HG03575 (cell line): ENCODE measurements at regions not wholly inside any gene's neighbourhood (a gene's known extent, or its start where the extent isn't known, plus 50 kb on each side); places are given as distances from the start of the nearest gene placed in this dataset.
"Not testable (repeated sequence)": the region's sequence is repeated elsewhere in the genome, so short reads cannot be mapped to it uniquely, and the experiment has no call there.

Experiments used
- ATAC-seq: cut with Tn5 transposase; IDR thresholded peaks from one replicate; pipeline ENCODE4 v1.9.1; 2021; ENCODE audit not compliant: unreplicated experiment, insufficient number of reproducible peaks, low FRiP score; ENCODE audit errors: extremely low read depth

DNA sequence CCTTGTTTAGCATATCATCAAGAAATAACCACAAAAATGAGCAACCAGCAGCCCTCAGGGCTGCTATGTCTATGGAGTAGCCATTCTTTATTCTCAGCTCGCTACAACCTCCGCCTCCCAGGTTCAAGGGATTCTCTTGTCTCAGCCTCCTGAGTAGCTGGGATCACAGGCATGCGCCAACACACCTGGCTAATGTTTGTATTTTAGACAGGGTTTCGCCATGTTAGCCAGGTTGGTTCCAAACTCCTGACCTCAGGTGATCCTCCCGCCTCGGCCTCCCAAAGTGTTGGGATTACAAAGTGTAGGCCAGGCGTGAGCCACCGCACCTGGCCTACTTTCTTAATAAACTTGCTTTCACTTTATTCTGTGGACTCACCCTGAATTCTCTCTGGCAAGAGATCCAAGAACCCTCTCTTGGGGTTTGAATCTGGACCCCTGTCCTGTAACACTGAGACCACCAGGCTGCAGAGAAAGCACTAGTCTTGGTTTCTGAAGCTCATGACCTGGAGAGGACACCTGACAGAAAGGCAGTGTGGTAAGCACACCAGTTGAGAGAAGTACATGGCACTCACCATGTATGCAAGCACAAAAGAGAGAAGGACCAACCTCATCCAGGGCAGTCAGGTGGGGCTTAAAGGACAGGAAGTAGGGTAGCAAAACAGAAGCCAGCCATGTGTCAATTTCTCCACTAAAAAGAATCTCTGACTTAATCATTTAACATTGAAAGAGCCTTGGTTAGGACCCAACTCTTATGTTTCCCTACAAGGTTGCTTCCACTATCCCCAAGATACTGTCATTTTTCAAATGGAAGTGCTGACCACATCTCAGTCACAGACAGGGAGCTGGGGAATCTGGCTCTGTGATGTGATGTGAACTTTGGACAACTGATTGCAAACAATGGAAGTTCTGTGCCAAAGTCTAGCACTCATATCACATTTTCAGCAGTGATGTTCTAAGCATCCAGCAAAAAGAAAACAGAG, 97.4 kb upstream of the DST start:
- ATAC-seq, result no peak

- ATAC-seq, result no peak
Measured at GRCh38 chr6:56736804-56737203, 94.1 kb upstream of the DST start.

DNA sequence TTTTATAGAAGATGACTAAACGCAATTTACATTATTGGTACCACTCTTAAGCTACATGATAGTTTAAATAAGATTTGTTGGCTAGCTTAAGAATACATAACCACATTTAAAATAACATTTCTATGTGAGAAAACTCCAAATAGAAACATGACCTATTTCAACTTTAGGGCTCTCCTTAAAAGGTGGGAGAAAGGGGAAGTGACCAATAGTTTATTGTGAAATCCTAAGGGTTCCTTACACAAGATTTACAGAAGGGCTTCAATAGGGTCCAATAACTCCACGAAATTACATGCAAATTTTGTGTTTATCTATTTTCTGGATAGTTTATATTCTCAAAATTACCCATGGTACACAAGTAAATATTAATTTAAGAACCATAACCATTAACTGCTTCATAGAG, 91.6 kb upstream of the DST start:
- no peak for ATAC-seq

DNA sequence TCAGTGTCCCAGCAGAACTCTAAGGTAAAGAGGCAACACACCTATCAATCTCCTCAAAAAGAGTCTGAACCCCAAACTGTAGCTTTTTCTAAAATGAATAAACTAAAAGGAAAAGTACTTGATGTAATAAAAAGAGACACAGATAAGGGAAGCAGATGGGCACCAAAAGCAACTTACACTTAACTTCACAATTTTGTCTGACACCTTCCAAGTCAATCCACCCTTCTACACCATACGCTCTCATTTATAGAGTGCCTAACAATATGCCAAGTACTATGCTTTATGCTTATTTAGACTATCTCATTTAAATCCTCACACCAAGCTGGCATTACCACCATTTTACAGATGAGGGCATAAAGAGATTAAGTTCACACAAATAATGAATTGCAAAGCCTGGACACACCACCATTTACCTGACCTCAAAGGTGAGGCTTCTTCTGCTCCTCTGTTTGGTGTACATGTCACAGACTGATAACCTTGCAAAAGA, 90.6 kb upstream of the DST start:
- no peak for ATAC-seq

DNA sequence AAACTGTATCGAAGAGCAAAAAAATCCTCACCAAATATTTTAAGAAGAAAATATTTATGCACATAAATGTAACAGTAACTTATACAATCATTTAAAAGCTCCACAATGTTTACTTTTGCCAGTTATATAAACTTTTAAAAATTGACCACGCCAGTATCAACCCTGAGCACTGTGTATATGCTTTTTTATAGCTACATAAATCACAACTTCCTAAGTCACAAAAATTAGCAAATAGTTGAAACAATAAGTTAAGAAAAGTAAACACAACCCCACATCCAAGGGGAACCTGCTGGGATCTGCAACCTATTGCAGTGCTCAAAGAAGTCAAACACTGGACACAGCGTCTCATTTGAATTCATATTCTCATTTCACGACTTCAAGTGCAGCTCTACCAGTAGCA, 89.8 kb upstream of the DST start:
- ATAC-seq, result no peak

GRCh38 chr6:56730663-56731529, 88.2 kb upstream of the DST start:
- ATAC-seq, result no peak

DNA sequence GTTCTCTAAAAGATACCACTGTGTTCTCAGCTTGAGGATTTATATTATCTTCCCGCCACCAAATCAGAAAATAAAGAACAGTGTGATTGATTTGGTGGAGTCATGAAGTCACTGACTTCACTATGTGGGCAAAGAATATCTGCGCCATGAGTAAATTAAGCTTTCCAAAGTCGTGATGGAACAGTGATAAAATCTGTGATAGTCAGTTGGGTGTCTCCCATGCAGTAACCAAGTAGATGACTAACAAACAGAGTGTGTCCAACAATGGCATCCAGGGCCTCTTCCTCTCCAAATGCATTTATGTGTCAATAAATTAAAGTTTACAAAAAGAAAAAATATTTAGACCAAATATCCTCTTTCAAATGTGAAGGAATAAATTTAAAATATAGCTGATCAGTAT, 87.0 kb upstream of the DST start:
- ATAC-seq, result no peak

DNA sequence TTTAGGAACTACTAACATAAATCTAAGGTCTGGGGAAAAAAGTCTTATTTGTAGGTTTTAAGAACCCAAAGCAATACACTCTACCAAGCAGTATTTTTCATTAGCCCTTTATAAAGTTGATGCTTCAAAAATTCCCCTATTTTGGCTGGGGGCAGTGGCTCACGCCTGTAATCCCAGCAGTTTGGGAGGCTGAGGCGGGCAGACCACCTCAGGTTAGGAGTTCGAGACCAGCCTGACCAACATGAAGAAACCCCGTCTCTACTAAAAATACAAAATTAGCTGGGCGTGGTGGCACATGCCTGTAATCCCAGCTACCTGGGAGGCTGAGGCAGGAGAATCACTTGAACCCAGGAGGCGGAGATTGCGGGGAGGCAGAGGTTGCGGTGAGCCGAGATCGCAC, 86.5 kb upstream of the DST start:
- not testable (repeated sequence) for ATAC-seq

GRCh38 chr6:56727097-56727850, 84.6 kb upstream of the DST start:
- ATAC-seq, result no peak

- no peak for ATAC-seq
Measured at GRCh38 chr6:56725254-56725653, 82.6 kb upstream of the DST start.

DNA sequence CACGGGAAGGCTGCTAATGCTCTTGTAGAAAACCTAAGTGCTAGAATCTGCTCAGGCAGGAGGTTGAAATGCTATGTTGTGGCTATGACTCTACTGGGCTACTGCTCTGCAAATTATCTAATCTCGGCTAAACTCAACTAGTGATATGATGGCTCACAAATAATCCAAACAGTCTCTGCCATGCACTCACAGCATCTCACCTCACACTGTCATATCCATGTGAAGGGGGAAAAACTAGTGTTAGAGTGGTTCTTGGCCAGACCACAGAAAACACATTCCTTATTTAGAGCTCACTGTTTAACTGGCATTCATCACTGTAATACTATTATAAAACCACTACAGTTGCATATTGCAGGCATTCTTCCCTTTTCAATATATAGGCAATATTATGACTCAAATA, 81.8 kb upstream of the DST start:
- ATAC-seq, result no peak

DNA sequence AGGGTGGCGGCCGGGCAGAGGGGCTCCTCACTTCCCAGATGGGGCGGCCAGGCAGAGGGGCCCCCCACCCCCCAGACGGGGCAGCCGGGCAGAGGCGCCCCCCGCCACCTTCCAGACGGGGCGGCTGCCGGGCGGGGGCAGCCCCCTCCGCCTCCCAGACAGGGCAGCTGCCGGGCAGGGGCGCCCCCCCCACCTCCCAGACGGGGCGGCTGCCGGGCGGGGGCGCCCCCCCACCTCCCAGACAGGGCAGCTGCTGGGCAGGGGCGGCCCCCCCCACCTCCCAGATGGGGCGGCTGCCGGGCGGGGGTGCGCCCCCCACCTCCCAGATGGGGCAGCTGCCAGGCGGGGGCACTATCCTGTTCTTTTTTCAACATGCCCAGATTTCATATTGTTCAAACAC, 78.2 kb upstream of the DST start:
- no peak for ATAC-seq

GRCh38 chr6:56720202-56720601, 77.5 kb upstream of the DST start:
- not testable (repeated sequence) for ATAC-seq

DNA sequence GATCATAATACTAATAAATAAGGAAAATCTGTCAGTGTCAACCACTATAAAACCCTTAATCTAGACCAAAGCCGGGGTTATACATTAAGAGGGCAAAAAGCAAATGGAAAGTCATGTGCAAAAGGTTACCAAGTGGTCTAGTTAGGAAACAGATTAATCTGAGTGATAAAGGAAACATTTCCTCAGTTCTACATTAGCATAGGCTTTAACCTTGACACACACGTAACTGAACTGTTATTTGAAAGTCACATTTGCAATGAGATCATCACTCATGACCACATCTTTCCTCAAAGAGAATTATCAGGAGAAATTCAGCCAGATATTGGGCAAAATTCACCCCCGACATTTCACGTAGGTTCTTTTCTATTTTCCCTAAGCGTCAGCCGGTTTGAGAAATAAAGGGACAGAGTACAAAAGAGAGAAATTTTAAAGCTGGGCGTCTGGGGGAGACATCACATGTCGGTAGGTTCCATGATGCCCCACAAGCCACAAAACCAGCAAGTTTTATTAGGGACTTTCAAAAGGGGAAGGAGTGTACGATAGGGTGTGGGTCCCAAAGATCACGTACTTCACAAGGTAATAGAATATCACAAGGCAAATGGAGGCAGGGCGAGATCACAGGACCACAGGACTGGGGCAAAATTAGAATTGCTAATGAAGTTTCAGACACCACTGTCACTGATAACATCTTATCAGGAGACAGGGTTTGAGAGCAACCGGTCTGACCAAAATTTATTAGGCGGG, 76.8 kb upstream of the DST start:
- ATAC-seq, result not testable (repeated sequence)

GRCh38 chr6:56718236-56718635, 75.5 kb upstream of the DST start:
- ATAC-seq, result no peak

DNA sequence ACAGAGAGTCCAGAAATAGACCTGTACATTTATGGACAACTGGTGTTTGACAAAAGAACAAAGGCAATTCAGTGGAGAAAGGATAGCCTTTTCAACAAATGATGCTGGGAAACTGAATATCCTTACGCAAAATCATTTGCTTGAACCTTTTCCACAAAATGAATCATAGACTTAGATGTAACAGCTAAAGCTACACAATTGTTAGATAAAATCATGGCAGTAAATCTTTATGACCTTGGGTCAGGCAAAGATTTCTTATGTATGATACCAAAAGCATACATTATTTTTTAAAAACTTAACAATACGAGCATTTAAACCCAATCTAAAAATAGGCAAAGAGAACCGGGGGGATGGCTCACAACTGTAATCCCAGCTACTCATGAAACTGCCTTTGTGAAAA, 73.5 kb upstream of the DST start:
- no peak for ATAC-seq

DNA sequence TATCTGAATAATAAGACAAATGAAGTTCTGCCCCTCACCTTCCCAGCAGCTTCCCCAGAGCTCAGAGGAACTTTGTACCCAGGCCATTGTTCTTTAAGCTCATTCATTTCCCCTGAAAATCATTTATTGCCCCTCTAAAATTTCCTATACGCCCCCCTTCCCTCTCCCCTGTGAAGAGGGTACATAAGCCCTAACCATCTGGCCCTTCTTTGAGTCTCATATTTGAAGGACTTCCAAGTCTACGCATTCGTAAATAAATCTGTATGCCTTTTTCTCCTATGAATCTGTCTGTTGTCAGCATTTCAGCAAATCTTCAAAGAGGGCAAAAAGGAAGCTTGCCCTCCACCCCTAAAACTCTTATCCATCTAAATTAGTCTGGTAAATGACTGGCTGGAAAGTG, 73.1 kb upstream of the DST start:
- ATAC-seq, result no peak

DNA sequence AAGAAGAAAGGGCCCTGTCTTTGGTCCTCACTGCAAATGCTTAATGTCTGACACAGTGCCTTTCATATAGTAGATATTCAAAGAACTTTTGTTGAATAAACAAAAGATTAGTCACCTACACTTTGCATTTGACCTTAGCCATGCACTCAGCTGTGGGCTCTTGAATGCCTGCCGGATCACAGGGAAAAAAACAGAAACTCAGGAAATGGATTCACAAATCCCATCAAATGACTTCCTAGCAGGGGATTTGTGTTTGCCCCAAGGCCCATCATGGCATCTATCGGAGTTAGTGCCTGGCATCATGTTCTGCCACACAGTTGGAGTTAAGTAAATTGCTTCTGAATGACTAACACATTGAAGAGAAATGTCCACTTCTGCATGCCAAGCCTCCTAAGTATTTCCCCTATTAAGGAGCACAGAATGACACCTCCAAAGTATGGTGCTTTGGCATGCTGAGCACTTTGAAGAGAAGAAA, 72.3 kb upstream of the DST start:
- no peak for ATAC-seq
